Esophagus (tissue), 2 donors: ENCODE measurements at regions not wholly inside any gene's neighbourhood (a gene's known extent, or its start where the extent isn't known, plus 50 kb on each side); places are given as distances from the start of the nearest gene placed in this dataset.

Source experiments
- H3K27ac ChIP-seq, 2 donors: one replicate each; pipeline ENCODE4 v1.5.1; 2013; ENCODE audit warnings: low read depth in 2 of 2, mild to moderate bottlenecking in 2 of 2, inconsistent platforms in 1 of 2, low read length in 1 of 2, moderate library complexity in 1 of 2
- H3K27me3 ChIP-seq, 2 donors: one replicate each; pipeline ENCODE4 v1.6.1; 2013; ENCODE audit warnings: low read length in 2 of 2, control low read depth in 1 of 2, mild to moderate bottlenecking in 1 of 2; ENCODE audit not compliant: insufficient read depth in 2 of 2, control insufficient read depth in 1 of 2
- H3K36me3 ChIP-seq, 2 donors: one replicate each; pipeline ENCODE4 v1.6.1; 2013; ENCODE audit warnings: low read length in 1 of 2; ENCODE audit not compliant: control insufficient read depth in 2 of 2, insufficient read depth in 2 of 2
- H3K4me1 ChIP-seq, 2 donors: one replicate each; pipeline ENCODE4 v1.6.1; 2013; ENCODE audit warnings: low read length in 1 of 2; ENCODE audit not compliant: control insufficient read depth in 2 of 2, insufficient read depth in 2 of 2
- H3K4me3 ChIP-seq, 2 donors: one replicate each; pipeline ENCODE4 v1.5.1; 2013; ENCODE audit warnings: low read length in 2 of 2, mild to moderate bottlenecking in 2 of 2, low read depth in 1 of 2, moderate library complexity in 1 of 2
- H3K9me3 ChIP-seq, 2 donors: one replicate each; pipeline ENCODE4 v1.6.1; 2013; ENCODE audit warnings: mild to moderate bottlenecking in 2 of 2, low read depth in 1 of 2, low read length in 1 of 2, moderate library complexity in 1 of 2; ENCODE audit not compliant: control insufficient read depth in 2 of 2, insufficient read depth in 1 of 2
- WGBS, 2 donors: extraction: QIAGEN DNeasy Blood & Tissue Kit; methylation state at CpG; one replicate each; pipeline ENCODE4 v1.1.7; 2013; 5-methylcytosine and 5-hydroxymethylcytosine counted together
- donor health status: healthy with polysubstance abuse.
- donor health status: Bipolar disorder and iron deficiency.

GRCh38 chr22:49107561-49107960, 720.1 kb downstream of the BRD1 start:
- Histone ChIP-seq H3K4me1 (no peaks in the 10 kb centered on the region), H3K36me3 (no peaks in the 10 kb centered on the region), H3K27ac (no peak overlapping the region), H3K9me3 (no peaks in the 10 kb centered on the region), H3K4me3 (no peak overlapping the region), H3K27me3 (no peaks in the 10 kb centered on the region)
- 68 to 73% methylated on average over 8 of the region's 8 CpGs for WGBS, 2 donors

GRCh38 chr22:49106842-49107152, 720.9 kb downstream of the BRD1 start:
- H3K9me3 ChIP-seq: no peaks in the 10 kb centered on the region
- no peaks in the 10 kb centered on the region for H3K4me1 ChIP-seq
- H3K4me3 ChIP-seq: no peak overlapping the region
- no peaks in the 10 kb centered on the region for H3K36me3 ChIP-seq
- H3K27me3 ChIP-seq: no peaks in the 10 kb centered on the region
- H3K27ac ChIP-seq: no peak overlapping the region
- WGBS, 2 donors: 49 to 56% methylated on average over 5 of the region's 5 CpGs

- WGBS, 2 donors: 71 to 74% methylated on average over 12 of the region's 12 CpGs
- Histone ChIP-seq H3K4me3 (no peak overlapping the region), H3K9me3 (no peaks in the 10 kb centered on the region), H3K36me3 (no peaks in the 10 kb centered on the region), H3K4me1 (no peaks in the 10 kb centered on the region), H3K27ac (no peak overlapping the region), H3K27me3 (no peaks in the 10 kb centered on the region)
These were observed 721.4 kb downstream of the BRD1 start for GRCh38 chr22:49106096-49106841.

GRCh38 chr22:49104434-49104833, 723.2 kb downstream of the BRD1 start:
- Histone ChIP-seq H3K27me3 (no peaks in the 10 kb centered on the region), H3K4me1 (no peaks in the 10 kb centered on the region), H3K36me3 (no peaks in the 10 kb centered on the region), H3K4me3 (no peak overlapping the region), H3K27ac (no peak overlapping the region), H3K9me3 (no peaks in the 10 kb centered on the region)
- WGBS, 2 donors: 85% methylated on average over 7 of the region's 7 CpGs

GRCh38 chr22:49103314-49104059, 724.2 kb downstream of the BRD1 start:
- Histone ChIP-seq H3K9me3 (no peaks in the 10 kb centered on the region), H3K4me1 (no peaks in the 10 kb centered on the region), H3K36me3 (no peaks in the 10 kb centered on the region), H3K27ac (no peak overlapping the region), H3K4me3 (no peak overlapping the region), H3K27me3 (no peaks in the 10 kb centered on the region)
- 56 to 60% methylated on average over 15 of the region's 15 CpGs for WGBS, 2 donors

GRCh38 chr22:49102367-49102766, 725.3 kb downstream of the BRD1 start:
- H3K9me3 ChIP-seq: no peaks in the 10 kb centered on the region
- H3K27me3 ChIP-seq: no peaks in the 10 kb centered on the region
- 84 to 86% methylated on average over 20 of the region's 20 CpGs for WGBS, 2 donors
- H3K4me1 ChIP-seq: no peaks in the 10 kb centered on the region
- H3K27ac ChIP-seq: no peak overlapping the region
- no peaks in the 10 kb centered on the region for H3K36me3 ChIP-seq
- H3K4me3 ChIP-seq: no peak overlapping the region

GRCh38 chr22:49101873-49102272, 725.8 kb downstream of the BRD1 start:
- 76 to 79% methylated on average over 8 of the region's 8 CpGs for WGBS, 2 donors
- H3K27ac ChIP-seq: no peak overlapping the region
- no peaks in the 10 kb centered on the region for H3K4me1 ChIP-seq
- H3K36me3 ChIP-seq: no peaks in the 10 kb centered on the region
- H3K9me3 ChIP-seq: no peaks in the 10 kb centered on the region
- H3K27me3 ChIP-seq: no peaks in the 10 kb centered on the region
- no peak overlapping the region for H3K4me3 ChIP-seq

GRCh38 chr22:49101225-49101624, 726.4 kb downstream of the BRD1 start:
- no peaks in the 10 kb centered on the region for H3K27me3 ChIP-seq
- no peak overlapping the region for H3K27ac ChIP-seq
- H3K36me3 ChIP-seq: no peaks in the 10 kb centered on the region
- H3K4me3 ChIP-seq: no peak overlapping the region
- WGBS, 2 donors: 77% methylated on average over 8 of the region's 8 CpGs
- H3K4me1 ChIP-seq: no peaks in the 10 kb centered on the region
- no peaks in the 10 kb centered on the region for H3K9me3 ChIP-seq

- no peak overlapping the region for H3K4me3 ChIP-seq
- H3K36me3 ChIP-seq: no peaks in the 10 kb centered on the region
- WGBS, 2 donors: 53 to 65% methylated on average over 17 of the region's 17 CpGs
- H3K27me3 ChIP-seq: no peaks in the 10 kb centered on the region
- no peaks in the 10 kb centered on the region for H3K4me1 ChIP-seq
- no peak overlapping the region for H3K27ac ChIP-seq
- H3K9me3 ChIP-seq: no peaks in the 10 kb centered on the region
These were observed 726.9 kb downstream of the BRD1 start for GRCh38 chr22:49100773-49101172.

- WGBS, 2 donors: 63 to 68% methylated on average over 9 of the region's 9 CpGs
- no peaks in the 10 kb centered on the region for H3K9me3 ChIP-seq
These were observed 727.4 kb downstream of the BRD1 start for GRCh38 chr22:49100316-49100715.

More at GRCh38 chr22:49100316-49100715, 727.4 kb downstream of the BRD1 start:
- Histone ChIP-seq H3K27me3 (no peaks in the 10 kb centered on the region), H3K4me3 (no peak overlapping the region), H3K27ac (no peak overlapping the region), H3K4me1 (no peaks in the 10 kb centered on the region), H3K36me3 (no peaks in the 10 kb centered on the region)
